ENCODE measurements at regions not wholly inside any gene's neighbourhood (a gene's known extent, or its start where the extent isn't known, plus 50 kb on each side); places are given as distances from the start of the nearest gene placed in this dataset.
A peak's percentile ranks its signal among the peaks of the same experiment; 100 is the strongest.
"Not testable (repeated sequence)": the region's sequence is repeated elsewhere in the genome, so short reads cannot be mapped to it uniquely, and the experiment has no call there.

DNA sequence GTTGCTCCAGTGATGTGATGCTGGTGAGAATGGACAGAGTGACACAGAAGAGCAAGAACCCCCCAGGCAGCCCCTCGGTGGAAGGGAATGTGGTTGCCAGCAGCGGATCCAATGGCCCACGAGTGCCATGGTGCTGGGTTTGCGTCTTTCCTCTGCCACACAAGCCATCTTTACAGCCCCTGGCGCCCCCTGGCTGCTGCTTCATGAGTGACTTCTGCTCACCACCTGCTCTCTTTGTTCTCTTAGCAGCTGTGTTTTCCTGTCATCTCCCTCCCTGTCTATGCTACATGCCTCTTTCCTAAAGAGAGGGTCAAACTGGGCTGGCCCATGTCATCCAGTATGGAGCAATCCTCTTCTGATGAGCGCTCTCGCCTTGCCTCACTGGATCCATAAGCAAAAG is 300.0 kb upstream of the SMIM21 start:
- Mint-ChIP-seq H3K27me3 (peaks cover 2% of the 10 kb centered on the region), H3K4me1 (no peaks in the 10 kb centered on the region), H3K9me3 (no peaks in the 10 kb centered on the region), H3K27ac (no peak overlapping the region), H3K4me3 (no peak overlapping the region), H3K36me3 (ENCODE audit: low read depth) (no peaks in the 10 kb centered on the region)
- intact Hi-C loops (cut with micrococcal nuclease): loop anchor here (10.0 kb wide), 2 partner anchors 617 to 1073 kb away; no protein-coding TSS in a partner anchor
- peak; percentile 74 for DNase-seq

DNA sequence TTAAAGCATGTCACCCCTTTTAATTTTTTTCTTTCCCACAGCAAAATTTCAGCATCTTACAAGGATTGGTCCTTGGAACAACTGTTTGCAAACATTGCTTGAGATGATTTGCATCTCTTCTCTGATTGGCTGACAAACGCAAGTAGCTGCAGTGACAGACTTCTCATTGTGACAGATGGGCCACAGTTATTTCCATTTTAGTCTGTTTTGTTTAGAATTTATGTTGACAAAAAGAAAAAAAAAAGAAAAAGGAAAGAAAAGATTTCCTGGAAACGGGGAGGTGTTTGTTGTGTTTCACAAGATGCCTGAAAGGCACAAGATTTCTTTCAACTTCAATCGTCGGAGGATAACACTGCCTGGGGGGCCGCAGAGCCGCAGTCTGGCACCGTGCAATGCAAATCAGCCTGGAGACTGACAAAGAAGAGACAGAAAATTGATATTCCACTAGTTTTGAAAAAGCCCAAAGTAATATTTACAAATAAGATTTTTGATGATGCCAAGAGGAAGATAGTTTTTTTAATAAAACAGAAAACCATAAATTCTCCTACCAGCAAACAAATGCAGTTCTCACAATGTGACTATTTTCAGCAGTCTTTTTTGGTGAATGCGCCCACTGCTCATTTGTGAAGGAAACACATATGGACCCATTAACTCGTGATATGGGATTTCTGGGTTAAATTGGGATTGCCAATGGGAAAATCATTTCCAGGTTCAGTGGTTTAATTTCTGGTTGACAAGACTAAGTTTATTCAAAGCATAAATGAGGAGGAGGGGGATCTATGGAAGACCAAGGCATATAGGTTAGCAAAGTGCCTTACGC is 296.2 kb upstream of the SMIM21 start:
- Mint-ChIP-seq H3K9me3 (peaks cover 13% of the 10 kb centered on the region), H3K36me3 (ENCODE audit: low read depth) (no peaks in the 10 kb centered on the region), H3K27ac (no peak overlapping the region), H3K4me1 (no peaks in the 10 kb centered on the region), H3K27me3 (no peaks in the 10 kb centered on the region), H3K4me3 (no peak overlapping the region)
- no peak for DNase-seq
- intact Hi-C loops (cut with micrococcal nuclease): loop anchor here (10.0 kb wide), 2 partner anchors 621 to 1069 kb away; no protein-coding TSS in a partner anchor

DNA sequence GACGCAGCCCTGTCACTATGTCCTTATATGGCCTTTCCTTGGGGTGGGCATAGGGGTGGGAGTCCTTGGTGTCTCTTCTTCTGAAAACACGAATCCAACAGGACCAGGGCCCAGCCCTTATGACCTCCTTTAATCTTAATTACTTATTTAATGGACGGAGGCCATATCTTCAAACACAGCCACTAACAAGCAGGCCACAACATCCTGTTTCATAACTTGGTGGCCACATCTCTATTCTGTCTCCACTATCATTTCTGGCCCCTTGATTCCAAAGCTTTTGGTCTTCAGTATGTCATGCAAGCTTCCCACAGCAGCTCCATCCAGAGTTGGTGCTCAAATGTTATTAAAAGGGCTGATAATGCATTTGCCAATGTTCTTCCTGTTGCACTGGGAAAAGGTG is 287.3 kb upstream of the SMIM21 start:
- DNase-seq: no peak
- Mint-ChIP-seq H3K9me3 (peaks cover 6% of the 10 kb centered on the region), H3K36me3 (ENCODE audit: low read depth) (no peaks in the 10 kb centered on the region), H3K4me3 (no peak overlapping the region), H3K4me1 (no peaks in the 10 kb centered on the region), H3K27me3 (no peaks in the 10 kb centered on the region), H3K27ac (no peak overlapping the region)
- intact Hi-C loops (cut with micrococcal nuclease): no loop called here

DNA sequence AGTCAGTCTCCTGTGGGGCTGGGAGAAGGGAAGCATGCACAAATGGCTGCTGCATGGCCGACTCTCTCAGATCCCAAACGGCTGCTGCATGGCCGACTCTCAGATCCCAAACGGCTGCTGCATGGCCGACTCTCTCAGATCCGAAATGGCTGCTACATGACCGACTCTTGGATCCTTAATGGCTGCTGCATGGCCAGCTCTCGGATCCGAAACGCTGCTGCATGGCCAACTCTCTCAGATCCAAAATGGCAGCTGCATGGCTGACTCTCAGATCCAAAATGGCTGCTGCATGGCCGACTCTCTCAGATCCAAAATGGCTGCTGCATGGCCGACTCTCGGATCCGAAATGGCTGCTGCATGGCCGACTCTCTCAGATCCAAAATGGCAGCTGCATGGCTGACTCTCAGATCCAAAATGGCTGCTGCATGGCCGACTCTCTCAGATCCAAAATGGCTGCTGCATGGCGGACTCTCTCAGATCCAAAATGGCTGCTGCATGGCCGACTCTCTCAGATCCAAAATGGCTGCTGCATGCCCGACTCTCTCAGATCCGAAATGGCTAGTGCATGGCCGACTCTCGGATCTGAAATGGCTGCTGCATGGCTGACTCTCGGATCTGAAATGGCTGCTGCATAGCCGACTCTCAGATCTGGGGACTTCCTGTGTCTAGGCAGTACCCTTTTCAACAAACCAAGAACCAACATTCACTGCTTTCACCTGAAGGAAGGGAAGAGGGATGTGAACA is 284.8 kb upstream of the SMIM21 start:
- DNase-seq; H3K9me3 Mint-ChIP-seq; intact Hi-C loops (cut with micrococcal nuclease); H3K4me3 Mint-ChIP-seq; H3K27me3 Mint-ChIP-seq; H3K4me1 Mint-ChIP-seq; H3K36me3 Mint-ChIP-seq (ENCODE audit: low read depth); H3K27ac Mint-ChIP-seq: not testable (repeated sequence)

DNA sequence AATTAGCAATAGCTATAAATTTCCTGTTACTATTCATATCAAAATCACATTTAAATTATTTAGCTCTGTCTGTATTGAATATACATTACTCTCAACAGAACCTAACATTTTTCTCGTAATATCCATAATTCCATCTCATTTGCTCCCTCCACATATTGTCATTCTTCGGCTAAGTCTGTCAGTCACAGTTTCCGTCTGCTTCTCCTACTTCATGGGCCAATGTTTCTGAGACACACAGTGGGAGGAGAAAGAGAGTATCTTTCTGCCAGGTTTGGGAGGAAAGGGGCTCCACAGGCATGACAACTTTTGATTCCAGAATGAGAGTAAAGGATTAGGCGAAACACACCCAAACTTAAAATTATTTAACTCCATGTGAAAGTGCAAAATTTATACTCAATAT is 273.1 kb upstream of the SMIM21 start:
- Mint-ChIP-seq H3K27me3 (no peaks in the 10 kb centered on the region), H3K36me3 (ENCODE audit: low read depth) (no peaks in the 10 kb centered on the region), H3K27ac (no peak overlapping the region), H3K4me3 (no peak overlapping the region), H3K9me3 (no peaks in the 10 kb centered on the region), H3K4me1 (no peaks in the 10 kb centered on the region)
- DNase-seq: no peak
- intact Hi-C loops (cut with micrococcal nuclease): no loop called here

DNA sequence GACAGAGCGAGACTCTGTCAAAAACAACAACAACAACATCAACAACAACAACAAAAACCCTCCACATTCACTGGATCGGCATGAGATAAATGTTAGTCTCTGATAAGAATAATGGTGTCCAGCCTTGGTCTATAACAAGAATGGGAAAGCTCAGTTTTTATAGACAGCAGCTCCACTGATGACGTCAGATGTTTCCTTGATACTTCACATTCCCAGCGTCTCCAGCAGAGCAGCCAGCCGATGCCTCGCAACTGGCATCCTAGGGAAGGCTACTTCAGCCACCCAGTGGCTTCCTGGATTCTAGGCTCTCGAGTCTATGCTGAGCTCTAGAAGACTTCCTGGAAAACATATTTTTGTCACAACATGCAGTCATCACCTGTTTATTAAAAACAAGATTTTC is 271.4 kb upstream of the SMIM21 start:
- DNase-seq: no peak
- no peaks in the 10 kb centered on the region for H3K4me1 Mint-ChIP-seq
- H3K36me3 Mint-ChIP-seq (ENCODE audit: low read depth): no peaks in the 10 kb centered on the region
- no peaks in the 10 kb centered on the region for H3K9me3 Mint-ChIP-seq
- intact Hi-C loops (cut with micrococcal nuclease): no loop called here
- no peak overlapping the region for H3K27ac Mint-ChIP-seq
- H3K27me3 Mint-ChIP-seq: no peaks in the 10 kb centered on the region
- H3K4me3 Mint-ChIP-seq: no peak overlapping the region

DNA sequence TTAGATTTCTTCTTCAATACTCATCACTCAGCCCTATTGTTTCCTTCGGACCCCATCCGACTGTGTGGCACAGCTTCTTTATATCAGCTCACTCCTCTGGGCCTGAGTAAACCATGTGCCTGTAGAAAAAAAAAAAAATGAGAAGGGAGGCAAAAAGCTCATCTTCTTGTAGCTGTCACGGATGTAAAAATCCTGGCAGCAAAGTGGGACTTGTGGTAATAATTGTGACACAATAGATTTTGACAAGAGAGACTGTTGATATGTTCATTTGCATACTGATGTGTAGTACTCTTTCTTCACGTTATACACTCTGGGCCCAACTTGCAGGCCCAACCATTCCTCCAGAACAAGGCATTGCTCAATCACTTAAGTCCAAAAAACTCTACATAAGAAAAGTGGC is 270.0 kb upstream of the SMIM21 start:
- Mint-ChIP-seq H3K4me1 (no peaks in the 10 kb centered on the region), H3K36me3 (ENCODE audit: low read depth) (no peaks in the 10 kb centered on the region), H3K4me3 (no peak overlapping the region), H3K27me3 (no peaks in the 10 kb centered on the region), H3K9me3 (no peaks in the 10 kb centered on the region), H3K27ac (no peak overlapping the region)
- intact Hi-C loops (cut with micrococcal nuclease): no loop called here
- no peak for DNase-seq

DNA sequence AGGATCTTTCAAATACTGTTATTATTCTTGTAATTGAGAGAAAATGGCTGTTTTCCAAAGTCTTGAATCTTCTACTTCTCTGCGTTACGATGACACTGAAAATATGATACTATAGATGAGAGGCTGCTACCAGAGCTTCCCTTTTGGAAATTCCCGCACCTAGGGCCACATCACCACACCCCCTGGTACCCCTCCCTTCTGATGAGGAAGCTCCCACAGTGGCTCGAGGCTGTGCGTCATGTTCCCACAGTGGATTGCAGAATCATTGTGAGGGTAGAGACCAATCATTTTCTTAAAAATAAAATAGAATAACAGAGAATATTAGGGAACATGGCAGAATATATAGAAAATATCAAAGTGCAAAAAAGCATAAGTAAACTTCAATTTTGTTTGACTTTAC is 268.9 kb upstream of the SMIM21 start:
- Mint-ChIP-seq H3K27ac (no peak overlapping the region), H3K9me3 (no peaks in the 10 kb centered on the region), H3K4me1 (no peaks in the 10 kb centered on the region), H3K36me3 (ENCODE audit: low read depth) (no peaks in the 10 kb centered on the region), H3K27me3 (no peaks in the 10 kb centered on the region), H3K4me3 (no peak overlapping the region)
- intact Hi-C loops (cut with micrococcal nuclease): no loop called here
- DNase-seq: no peak

DNA sequence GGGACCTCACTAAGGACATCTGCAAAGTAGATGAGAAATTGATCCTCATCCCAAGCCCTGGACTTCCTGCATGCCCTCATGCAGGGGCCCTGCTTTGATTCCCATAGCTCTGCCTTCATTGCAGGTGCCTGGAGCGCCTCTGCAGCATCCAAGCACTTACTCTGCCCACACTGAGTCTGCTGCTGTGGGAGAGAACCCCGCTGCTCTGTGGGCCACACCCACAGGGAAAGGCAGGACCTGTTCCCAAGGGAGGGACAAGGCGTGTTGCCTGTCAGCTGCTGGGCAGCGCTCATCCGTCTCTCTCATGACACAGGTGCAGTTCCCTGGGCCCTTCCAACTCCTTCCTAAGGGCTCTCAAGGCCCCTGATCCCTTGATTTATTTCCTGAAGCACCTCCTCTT is 266.8 kb upstream of the SMIM21 start:
- Mint-ChIP-seq H3K27me3 (no peaks in the 10 kb centered on the region), H3K4me1 (no peaks in the 10 kb centered on the region), H3K27ac (no peak overlapping the region), H3K4me3 (no peak overlapping the region), H3K36me3 (ENCODE audit: low read depth) (no peaks in the 10 kb centered on the region), H3K9me3 (no peaks in the 10 kb centered on the region)
- DNase-seq: no peak
- intact Hi-C loops (cut with micrococcal nuclease): no loop called here

DNA sequence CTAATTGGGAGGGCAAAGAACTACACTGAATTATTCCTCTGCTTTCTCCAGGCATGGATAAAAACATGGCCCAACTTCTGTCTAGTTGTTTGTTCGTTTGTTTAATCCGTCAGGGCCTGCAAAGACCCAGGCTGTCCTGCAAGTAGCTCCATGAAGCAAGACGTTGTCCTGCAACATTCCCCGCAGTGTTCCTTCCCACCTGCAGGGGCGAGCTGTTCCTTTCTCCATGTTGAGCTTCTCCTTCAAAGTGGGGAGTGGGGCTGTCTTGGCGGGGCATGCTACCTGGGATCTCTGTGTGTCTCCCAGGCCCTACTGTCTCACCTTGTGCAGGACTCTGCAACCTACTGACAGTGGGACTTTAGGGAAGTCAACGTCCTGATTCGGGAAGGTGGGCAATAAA is 264.0 kb upstream of the SMIM21 start:
- no peak overlapping the region for H3K4me3 Mint-ChIP-seq

DNA sequence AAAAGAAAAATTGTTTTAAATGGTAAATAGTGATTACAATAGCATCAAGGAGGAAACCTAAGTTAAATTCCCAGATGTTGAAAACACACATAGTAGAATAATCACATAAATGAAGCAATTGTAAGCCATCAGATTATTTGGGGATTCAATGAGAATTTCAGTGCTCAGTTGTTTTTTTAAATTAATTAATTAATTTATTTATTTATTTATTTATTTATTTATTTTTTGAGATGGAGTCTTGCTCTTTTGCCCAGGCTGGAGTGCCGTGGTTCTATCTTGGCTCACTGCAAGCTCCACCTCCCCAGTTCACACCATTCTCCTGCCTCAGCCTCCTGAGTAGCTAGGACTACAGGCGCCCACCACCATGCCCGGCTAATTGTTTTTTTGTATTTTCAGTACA is 262.8 kb upstream of the SMIM21 start:
- H3K27ac Mint-ChIP-seq; intact Hi-C loops (cut with micrococcal nuclease); H3K27me3 Mint-ChIP-seq; H3K4me3 Mint-ChIP-seq; DNase-seq; H3K9me3 Mint-ChIP-seq; H3K4me1 Mint-ChIP-seq; H3K36me3 Mint-ChIP-seq (ENCODE audit: low read depth): not testable (repeated sequence)

More for the DNA sequence above, 264.0 kb upstream of the SMIM21 start:
- peaks cover 3% of the 10 kb centered on the region for H3K27me3 Mint-ChIP-seq
- peak; percentile 24 for DNase-seq
- H3K9me3 Mint-ChIP-seq: no peaks in the 10 kb centered on the region
- H3K36me3 Mint-ChIP-seq (ENCODE audit: low read depth): no peaks in the 10 kb centered on the region
- no peaks in the 10 kb centered on the region for H3K4me1 Mint-ChIP-seq
- H3K27ac Mint-ChIP-seq: no peak overlapping the region
- intact Hi-C loops (cut with micrococcal nuclease): no loop called here

DNA sequence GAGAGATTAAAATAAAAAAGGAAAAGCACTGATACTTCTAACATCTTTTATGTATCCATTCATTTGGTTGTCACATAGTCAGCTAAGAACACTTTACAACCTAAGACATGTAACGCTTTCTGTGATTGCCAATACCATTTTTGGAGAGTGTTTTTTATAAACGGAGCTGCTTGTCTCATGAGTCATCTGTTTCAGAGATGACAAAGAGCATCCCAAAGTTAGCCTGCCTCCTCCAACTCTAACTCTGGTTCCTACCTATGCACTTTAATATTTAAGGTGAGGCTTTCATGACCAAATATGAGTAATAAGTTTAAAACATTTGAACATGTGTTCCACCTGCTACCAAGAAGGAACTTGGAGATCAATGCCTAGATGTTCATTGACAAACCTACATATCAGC is 260.1 kb upstream of the SMIM21 start:
- H3K4me1 Mint-ChIP-seq: no peaks in the 10 kb centered on the region
- H3K27ac Mint-ChIP-seq: no peak overlapping the region
- peaks cover 3% of the 10 kb centered on the region for H3K27me3 Mint-ChIP-seq
- DNase-seq: no peak
- no peaks in the 10 kb centered on the region for H3K9me3 Mint-ChIP-seq
- no peak overlapping the region for H3K4me3 Mint-ChIP-seq
- intact Hi-C loops (cut with micrococcal nuclease): no loop called here
- H3K36me3 Mint-ChIP-seq (ENCODE audit: low read depth): no peaks in the 10 kb centered on the region

DNA sequence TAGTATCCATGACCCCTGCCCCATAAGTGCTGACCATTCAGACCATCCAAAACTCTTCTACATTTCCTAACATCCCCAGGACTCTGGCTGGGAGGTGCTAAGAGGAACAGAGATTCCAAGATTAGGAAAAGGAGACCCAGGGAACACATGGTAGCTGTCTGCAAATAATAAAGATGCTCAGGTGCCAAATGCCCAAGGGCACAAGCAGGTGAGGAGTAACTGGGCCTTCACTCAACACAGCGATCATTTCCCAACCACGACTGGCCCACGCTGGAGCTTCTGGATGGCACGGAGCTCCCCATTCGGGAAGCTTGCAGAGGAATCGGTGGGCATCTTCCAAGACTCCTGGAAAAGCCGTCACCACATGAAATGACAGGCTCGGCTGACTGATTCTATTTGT is 255.9 kb upstream of the SMIM21 start:
- Mint-ChIP-seq H3K27ac (no peak overlapping the region), H3K27me3 (no peaks in the 10 kb centered on the region), H3K4me3 (no peak overlapping the region), H3K9me3 (no peaks in the 10 kb centered on the region), H3K36me3 (ENCODE audit: low read depth) (no peaks in the 10 kb centered on the region), H3K4me1 (no peaks in the 10 kb centered on the region)
- intact Hi-C loops (cut with micrococcal nuclease): no loop called here
- no peak for DNase-seq

DNA sequence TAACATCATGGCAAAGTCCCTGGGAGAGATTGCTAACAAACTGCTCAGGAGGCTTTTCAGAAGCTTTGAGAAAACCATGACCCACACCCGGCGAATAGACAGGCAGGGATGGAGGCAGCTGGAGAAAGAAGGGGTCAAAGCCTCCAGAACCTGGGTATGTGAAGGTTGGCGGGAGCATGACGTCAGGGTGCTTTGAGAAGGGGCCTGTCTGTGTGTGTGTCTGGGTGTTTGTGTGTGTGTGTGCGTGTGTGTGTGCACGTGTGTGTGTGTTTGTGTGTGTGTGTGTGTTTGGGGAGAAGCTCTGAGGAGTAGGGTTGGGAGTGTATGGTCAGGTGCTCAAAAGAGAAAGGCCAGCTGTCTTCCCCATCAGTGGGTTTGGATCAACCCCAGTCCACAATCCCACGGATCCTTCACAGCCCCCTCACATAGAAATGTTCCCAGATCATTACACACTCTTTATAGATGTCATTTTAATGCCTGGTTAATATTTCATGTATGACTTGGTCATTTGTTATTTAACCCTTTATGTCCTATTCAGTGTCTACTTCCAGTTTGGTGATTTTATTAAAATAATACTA is 254.1 kb upstream of the SMIM21 start:
- H3K27me3 Mint-ChIP-seq: no peaks in the 10 kb centered on the region
- no peak for DNase-seq
- intact Hi-C loops (cut with micrococcal nuclease): no loop called here
- no peaks in the 10 kb centered on the region for H3K36me3 Mint-ChIP-seq (ENCODE audit: low read depth)
- no peaks in the 10 kb centered on the region for H3K9me3 Mint-ChIP-seq
- no peak overlapping the region for H3K4me3 Mint-ChIP-seq
- H3K27ac Mint-ChIP-seq: no peak overlapping the region
- no peaks in the 10 kb centered on the region for H3K4me1 Mint-ChIP-seq
